GM12865 (cell line): ENCODE measurements at regions not wholly inside any gene's neighbourhood (a gene's known extent, or its start where the extent isn't known, plus 50 kb on each side); places are given as distances from the start of the nearest gene placed in this dataset.
"Not testable (repeated sequence)": the region's sequence is repeated elsewhere in the genome, so short reads cannot be mapped to it uniquely, and the experiment has no call there.

ENCODE experiments used
- DNase-seq: peaks from one replicate; pipeline ENCODE4 v3.0.0; 2010; ENCODE audit warnings: low read depth
- H3K4me3 ChIP-seq: 2 replicates; pipeline ENCODE4 v1.5.1; 2011; ENCODE audit warnings: mild to moderate bottlenecking, low read depth, low read length, control low read depth
- CTCF ChIP-seq: IDR thresholded peaks from 2 replicates; pipeline ENCODE4 v1.5.1; 2011; ENCODE audit warnings: low read length, control low read depth, low read depth, inconsistent platforms; ENCODE audit not compliant: insufficient read depth; ENCODE audit errors: missing control alignments

GRCh38 chr10:34940436-34940835, 125.3 kb upstream of the PARD3 start:
- no peak for TF ChIP-seq CTCF
- no peak for DNase-seq
- H3K4me3 ChIP-seq: no peak overlapping the region

GRCh38 chr10:34938399-34938670, 123.2 kb upstream of the PARD3 start:
- TF ChIP-seq CTCF: no peak
- no peak overlapping the region for H3K4me3 ChIP-seq
- no peak for DNase-seq

GRCh38 chr10:34937643-34938398, 122.7 kb upstream of the PARD3 start:
- not testable (repeated sequence) for DNase-seq, H3K4me3 ChIP-seq

- no peak for TF ChIP-seq CTCF
- no peak overlapping the region for H3K4me3 ChIP-seq
- no peak for DNase-seq
Observed at GRCh38 chr10:34936061-34936460, 121.0 kb upstream of the PARD3 start.

GRCh38 chr10:34933676-34934075, 118.6 kb upstream of the PARD3 start:
- no peak for TF ChIP-seq CTCF

GRCh38 chr10:34932235-34932634, 117.1 kb upstream of the PARD3 start:
- H3K4me3 ChIP-seq: no peak overlapping the region
- TF ChIP-seq CTCF: no peak
- no peak for DNase-seq

More at GRCh38 chr10:34933676-34934075, 118.6 kb upstream of the PARD3 start:
- DNase-seq: no peak
- H3K4me3 ChIP-seq: no peak overlapping the region

GRCh38 chr10:34931216-34931615, 116.1 kb upstream of the PARD3 start:
- DNase-seq: no peak
- no peak for TF ChIP-seq CTCF
- no peak overlapping the region for H3K4me3 ChIP-seq
